ENCODE measurements at regions not wholly inside any gene's neighbourhood (a gene's known extent, or its start where the extent isn't known, plus 50 kb on each side); places are given as distances from the start of the nearest gene placed in this dataset.

DNA sequence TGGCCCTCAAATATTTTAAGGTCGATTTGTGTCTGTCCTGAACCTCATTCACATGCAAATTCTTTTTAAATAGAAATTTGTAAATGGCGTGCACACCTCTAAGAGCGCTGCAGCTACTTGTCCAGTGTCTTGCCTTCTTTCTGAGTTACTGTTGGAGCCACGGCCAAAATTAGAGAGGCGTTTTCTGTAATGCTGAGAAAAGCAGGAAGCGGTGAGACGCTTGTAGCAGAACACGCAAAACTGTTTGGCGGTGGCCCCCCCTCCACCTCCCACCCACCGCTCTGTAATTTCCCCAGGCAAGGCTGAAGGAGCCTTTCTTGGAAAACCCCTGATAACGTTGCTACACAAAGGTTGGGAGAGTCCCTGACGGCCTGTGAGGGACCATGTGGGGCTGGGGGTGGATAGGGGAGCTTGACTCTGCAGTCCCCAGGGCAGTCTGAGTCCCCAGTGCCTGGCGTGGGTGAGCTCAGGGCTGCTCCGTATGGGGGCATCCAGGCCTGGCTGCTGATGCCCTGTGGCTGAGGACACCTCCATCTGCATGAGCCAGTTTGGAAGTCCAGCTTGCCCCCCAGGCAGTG lies 96.5 kb downstream of the GADD45G start:
- H3K9ac ChIP-seq (ENCODE audit: low read length) = no peak overlapping the region
- H3F3A ChIP-seq (ENCODE audit: insufficient read depth, low read length) = no peaks in the 10 kb centered on the region
- TF ChIP-seq EZH2 (optimal IDR thresholded peaks at IDR 0.05; ENCODE audit: low read depth, low read length) = no peak
- TF ChIP-seq, protein P1, sequence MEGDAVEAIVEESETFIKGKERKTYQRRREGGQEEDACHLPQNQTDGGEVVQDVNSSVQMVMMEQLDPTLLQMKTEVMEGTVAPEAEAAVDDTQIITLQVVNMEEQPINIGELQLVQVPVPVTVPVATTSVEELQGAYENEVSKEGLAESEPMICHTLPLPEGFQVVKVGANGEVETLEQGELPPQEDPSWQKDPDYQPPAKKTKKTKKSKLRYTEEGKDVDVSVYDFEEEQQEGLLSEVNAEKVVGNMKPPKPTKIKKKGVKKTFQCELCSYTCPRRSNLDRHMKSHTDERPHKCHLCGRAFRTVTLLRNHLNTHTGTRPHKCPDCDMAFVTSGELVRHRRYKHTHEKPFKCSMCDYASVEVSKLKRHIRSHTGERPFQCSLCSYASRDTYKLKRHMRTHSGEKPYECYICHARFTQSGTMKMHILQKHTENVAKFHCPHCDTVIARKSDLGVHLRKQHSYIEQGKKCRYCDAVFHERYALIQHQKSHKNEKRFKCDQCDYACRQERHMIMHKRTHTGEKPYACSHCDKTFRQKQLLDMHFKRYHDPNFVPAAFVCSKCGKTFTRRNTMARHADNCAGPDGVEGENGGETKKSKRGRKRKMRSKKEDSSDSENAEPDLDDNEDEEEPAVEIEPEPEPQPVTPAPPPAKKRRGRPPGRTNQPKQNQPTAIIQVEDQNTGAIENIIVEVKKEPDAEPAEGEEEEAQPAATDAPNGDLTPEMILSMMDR (IDR thresholded peaks at IDR 0.05; ENCODE audit: low read length) = no peak
- no peak for TF ChIP-seq EZH2phosphoT487 (IDR thresholded peaks at IDR 0.05; ENCODE audit: low read length)
- H4K20me1 ChIP-seq (ENCODE audit: insufficient read depth, low read length) = no peaks in the 10 kb centered on the region
- no peaks in the 10 kb centered on the region for H3K4me1 ChIP-seq (ENCODE audit: low read length)
- no peaks in the 10 kb centered on the region; the same call in 1 of the 2 replicates for H3K27me3 ChIP-seq (replicated peaks; ENCODE audit: insufficient read depth, low read length)
- no peak overlapping the region for H3K4me3 ChIP-seq (ENCODE audit: low read length)
- H3K27ac ChIP-seq (ENCODE audit: low read length) = no peak overlapping the region
- no peaks in the 10 kb centered on the region for H3K9me3 ChIP-seq (replicated peaks; ENCODE audit: insufficient read depth, low read length)
- no peaks in the 10 kb centered on the region for H3K36me3 ChIP-seq (replicated peaks; ENCODE audit: insufficient read depth, low read length)
- no peak for DNase-seq
- no peaks in the 10 kb centered on the region for H3K79me2 ChIP-seq (ENCODE audit: low read length)
- no peak overlapping the region for H2AFZ ChIP-seq (ENCODE audit: low read length)
- no peak overlapping the region for H3K4me2 ChIP-seq (ENCODE audit: low read depth, low read length)
- no peaks in the 10 kb centered on the region for H3K9me2 ChIP-seq (replicated peaks; ENCODE audit: insufficient read depth, low read length)

DNA sequence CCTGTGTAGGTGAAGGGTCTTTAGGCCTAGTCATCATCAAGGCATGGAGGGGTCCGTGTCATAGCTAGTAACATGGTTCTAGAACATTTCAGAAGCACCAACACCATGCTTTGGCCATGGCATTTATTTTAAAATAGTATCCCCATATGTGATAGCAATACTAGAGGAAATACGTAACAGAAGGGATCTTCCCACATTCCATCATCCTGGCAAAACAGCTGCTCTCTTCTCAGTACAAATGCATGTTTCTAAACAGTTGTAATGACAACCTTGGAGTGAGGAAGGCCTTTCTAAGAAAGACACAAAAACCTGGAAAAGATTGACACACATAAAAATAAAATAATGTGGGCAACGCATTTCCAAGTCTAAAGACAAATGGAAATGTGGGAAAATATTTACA lies 97.6 kb downstream of the GADD45G start:
- Histone ChIP-seq H3K27ac (ENCODE audit: low read length) (no peak overlapping the region), H3K4me1 (ENCODE audit: low read length) (no peaks in the 10 kb centered on the region), H3F3A (ENCODE audit: insufficient read depth, low read length) (no peaks in the 10 kb centered on the region), H3K9ac (ENCODE audit: low read length) (no peak overlapping the region), H2AFZ (ENCODE audit: low read length) (no peak overlapping the region), H3K27me3 (replicated peaks; ENCODE audit: insufficient read depth, low read length) (no peaks in the 10 kb centered on the region; the same call in 1 of the 2 replicates), H3K36me3 (replicated peaks; ENCODE audit: insufficient read depth, low read length) (no peaks in the 10 kb centered on the region), H3K4me3 (ENCODE audit: low read length) (no peak overlapping the region), H3K9me2 (replicated peaks; ENCODE audit: insufficient read depth, low read length) (no peaks in the 10 kb centered on the region), H3K79me2 (ENCODE audit: low read length) (no peaks in the 10 kb centered on the region), H3K9me3 (replicated peaks; ENCODE audit: insufficient read depth, low read length) (no peaks in the 10 kb centered on the region), H3K4me2 (ENCODE audit: low read depth, low read length) (no peak overlapping the region), H4K20me1 (ENCODE audit: insufficient read depth, low read length) (no peaks in the 10 kb centered on the region)
- no peak for DNase-seq
- TF ChIP-seq EZH2phosphoT487 (IDR thresholded peaks at IDR 0.05; ENCODE audit: low read length) (no peak), EZH2 (optimal IDR thresholded peaks at IDR 0.05; ENCODE audit: low read depth, low read length) (no peak)
- TF ChIP-seq, protein P1 (IDR thresholded peaks at IDR 0.05; ENCODE audit: low read length) = no peak

DNA sequence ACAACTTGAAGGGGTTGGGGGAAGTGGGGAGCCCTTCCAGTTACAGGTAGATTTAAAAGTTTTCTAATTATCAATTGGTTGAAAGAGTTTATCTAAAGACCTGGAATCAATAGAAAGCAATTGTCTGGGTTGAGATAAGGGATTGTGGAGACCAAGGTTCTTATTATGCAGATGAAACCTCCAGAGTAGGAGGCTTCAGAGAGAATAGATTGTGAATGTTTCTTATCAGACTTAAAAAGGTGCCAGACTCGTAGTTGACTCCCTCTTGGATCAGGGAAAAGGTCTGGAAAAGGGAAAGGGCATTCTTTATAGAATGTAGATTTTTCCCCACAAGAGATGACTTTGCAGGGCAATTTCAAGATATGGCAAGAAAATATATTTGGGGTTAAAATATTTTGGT lies 100.8 kb downstream of the GADD45G start:
- Histone ChIP-seq H3K79me2 (ENCODE audit: low read length) (no peaks in the 10 kb centered on the region), H3K36me3 (replicated peaks; ENCODE audit: insufficient read depth, low read length) (no peaks in the 10 kb centered on the region), H3K4me2 (ENCODE audit: low read depth, low read length) (no peak overlapping the region), H3K27me3 (replicated peaks; ENCODE audit: insufficient read depth, low read length) (no peaks in the 10 kb centered on the region), H3K9ac (ENCODE audit: low read length) (no peak overlapping the region), H3K9me2 (replicated peaks; ENCODE audit: insufficient read depth, low read length) (no peaks in the 10 kb centered on the region), H3K9me3 (replicated peaks; ENCODE audit: insufficient read depth, low read length) (no peaks in the 10 kb centered on the region), H3F3A (ENCODE audit: insufficient read depth, low read length) (no peaks in the 10 kb centered on the region), H3K4me1 (ENCODE audit: low read length) (no peaks in the 10 kb centered on the region; the same call in 1 of the 2 replicates), H3K4me3 (ENCODE audit: low read length) (no peak overlapping the region), H4K20me1 (ENCODE audit: insufficient read depth, low read length) (no peaks in the 10 kb centered on the region), H3K27ac (ENCODE audit: low read length) (no peak overlapping the region), H2AFZ (ENCODE audit: low read length) (no peak overlapping the region)
- TF ChIP-seq, protein P1 (IDR thresholded peaks at IDR 0.05; ENCODE audit: low read length) = no peak
- TF ChIP-seq EZH2phosphoT487 (IDR thresholded peaks at IDR 0.05; ENCODE audit: low read length) (no peak), EZH2 (optimal IDR thresholded peaks at IDR 0.05; ENCODE audit: low read depth, low read length) (no peak)
- DNase-seq = no peak
